Cardiac fibroblast (primary cell): ENCODE measurements at regions not wholly inside any gene's neighbourhood (a gene's known extent, or its start where the extent isn't known, plus 50 kb on each side); places are given as distances from the start of the nearest gene placed in this dataset.

Experiments used
- DNase-seq, 2 donors: peaks; one replicate each; pipeline versions ENCODE4 v3.0.0 to v3.0.0-alpha.2; 2010; ENCODE audit warnings: low read depth in 2 of 2
- H3K4me3 ChIP-seq, 2 donors: replicated peaks in 1 of 2; 1 replicate in 1 of 2; 2 replicates in 1 of 2; pipeline ENCODE4 v1.5.1; 2011; ENCODE audit warnings: low read depth in 2 of 2, low read length in 2 of 2, mild to moderate bottlenecking in 2 of 2, moderate library complexity in 1 of 2
- TF ChIP-seq, protein P1 (sequence below): IDR thresholded peaks from one replicate; pipeline ENCODE4 v1.5.1; 2011; ENCODE audit warnings: low read depth, mild to moderate bottlenecking, low read length, inconsistent platforms

DNA sequence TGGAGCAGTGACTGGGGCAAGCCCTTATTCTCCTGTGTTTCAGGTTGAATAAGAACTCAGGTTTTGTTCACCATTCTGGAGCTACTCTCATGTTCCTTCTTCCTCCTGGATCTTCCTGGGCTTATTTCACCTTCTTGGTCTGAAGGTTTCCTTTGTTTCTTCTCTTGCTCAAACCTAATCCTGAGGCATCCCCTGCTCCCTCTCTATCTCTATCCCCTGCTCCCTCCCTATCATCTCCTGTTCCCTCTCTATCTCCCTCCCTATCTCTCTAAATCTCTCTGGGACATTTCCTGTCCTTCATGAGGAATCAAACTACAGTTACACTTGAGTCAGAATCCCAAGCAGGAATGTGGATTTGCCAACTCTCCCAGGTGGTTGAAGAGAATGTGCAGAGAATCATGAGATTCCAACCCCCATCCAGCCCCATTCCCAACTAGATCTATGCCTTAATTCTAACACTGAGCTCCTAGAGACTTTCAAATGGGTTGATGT lies 134.9 kb upstream of the ZIC3 start:
- TF ChIP-seq, protein P1, sequence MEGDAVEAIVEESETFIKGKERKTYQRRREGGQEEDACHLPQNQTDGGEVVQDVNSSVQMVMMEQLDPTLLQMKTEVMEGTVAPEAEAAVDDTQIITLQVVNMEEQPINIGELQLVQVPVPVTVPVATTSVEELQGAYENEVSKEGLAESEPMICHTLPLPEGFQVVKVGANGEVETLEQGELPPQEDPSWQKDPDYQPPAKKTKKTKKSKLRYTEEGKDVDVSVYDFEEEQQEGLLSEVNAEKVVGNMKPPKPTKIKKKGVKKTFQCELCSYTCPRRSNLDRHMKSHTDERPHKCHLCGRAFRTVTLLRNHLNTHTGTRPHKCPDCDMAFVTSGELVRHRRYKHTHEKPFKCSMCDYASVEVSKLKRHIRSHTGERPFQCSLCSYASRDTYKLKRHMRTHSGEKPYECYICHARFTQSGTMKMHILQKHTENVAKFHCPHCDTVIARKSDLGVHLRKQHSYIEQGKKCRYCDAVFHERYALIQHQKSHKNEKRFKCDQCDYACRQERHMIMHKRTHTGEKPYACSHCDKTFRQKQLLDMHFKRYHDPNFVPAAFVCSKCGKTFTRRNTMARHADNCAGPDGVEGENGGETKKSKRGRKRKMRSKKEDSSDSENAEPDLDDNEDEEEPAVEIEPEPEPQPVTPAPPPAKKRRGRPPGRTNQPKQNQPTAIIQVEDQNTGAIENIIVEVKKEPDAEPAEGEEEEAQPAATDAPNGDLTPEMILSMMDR = no peak
- no peak overlapping the region for H3K4me3 ChIP-seq
- DNase-seq = no peak

DNA sequence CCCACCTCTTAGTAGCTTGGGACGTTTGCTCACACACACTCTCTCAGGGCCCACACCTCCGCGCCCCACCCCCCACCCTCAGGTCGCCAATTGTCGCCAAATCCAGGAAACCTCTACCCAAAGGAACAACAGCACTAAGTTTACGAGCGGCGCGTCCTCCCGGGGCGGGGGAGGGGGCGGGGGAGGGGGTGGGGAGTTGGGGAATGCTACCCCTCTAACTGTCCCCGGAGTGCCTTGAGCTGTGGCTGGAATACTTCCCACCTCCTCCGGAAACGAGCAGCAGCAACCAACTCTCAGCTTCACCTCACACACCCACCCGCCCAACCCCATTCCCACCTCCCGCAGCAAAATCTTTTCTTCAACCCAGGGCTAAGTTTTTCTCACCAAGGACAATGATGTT lies 135.6 kb upstream of the ZIC3 start:
- TF ChIP-seq, protein P1 = no peak
- no peak overlapping the region for H3K4me3 ChIP-seq
- DNase-seq = no peak

DNA sequence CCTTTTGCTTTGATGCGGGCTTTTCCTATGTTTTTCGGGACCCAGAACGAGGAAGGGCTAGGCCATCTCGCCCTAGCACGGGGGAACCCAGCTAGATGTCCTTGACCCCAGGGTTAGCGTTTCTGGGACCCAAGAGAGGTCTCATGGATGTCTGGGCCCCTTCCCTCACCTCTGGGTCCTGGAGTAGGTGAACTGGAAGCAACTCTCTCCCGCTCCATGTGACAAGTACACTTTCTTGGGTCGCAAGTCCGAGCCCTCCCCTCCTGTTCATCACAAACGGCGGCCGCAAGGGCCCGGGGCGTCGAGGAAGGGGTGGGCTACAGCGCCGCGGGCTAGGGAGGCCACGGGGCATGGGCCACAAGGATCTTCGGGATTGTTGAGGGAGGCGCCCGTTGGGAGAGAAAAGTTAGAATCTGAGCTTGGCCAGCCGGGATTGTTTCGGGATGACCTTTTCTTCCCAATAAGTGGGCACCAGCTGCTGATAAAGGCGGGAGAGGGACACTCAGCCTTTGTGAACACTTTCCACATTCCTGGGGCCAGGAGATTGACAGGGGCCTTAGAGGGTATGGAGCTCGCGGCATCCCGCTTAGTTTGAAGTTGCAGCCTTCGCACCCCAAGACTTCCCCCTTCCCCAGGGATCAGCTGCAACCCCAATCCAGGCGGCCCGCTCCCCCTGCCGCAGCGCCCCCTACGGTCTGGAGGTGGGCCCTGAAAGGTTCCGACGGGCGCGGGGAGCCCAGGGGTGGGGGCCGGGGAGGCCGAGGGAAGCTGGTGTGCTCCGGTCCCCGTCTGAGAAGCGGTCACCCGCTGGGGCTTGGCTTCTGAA lies 136.9 kb upstream of the ZIC3 start:
- TF ChIP-seq, protein P1 = no peak
- no peak overlapping the region for H3K4me3 ChIP-seq
- no peak for DNase-seq

DNA sequence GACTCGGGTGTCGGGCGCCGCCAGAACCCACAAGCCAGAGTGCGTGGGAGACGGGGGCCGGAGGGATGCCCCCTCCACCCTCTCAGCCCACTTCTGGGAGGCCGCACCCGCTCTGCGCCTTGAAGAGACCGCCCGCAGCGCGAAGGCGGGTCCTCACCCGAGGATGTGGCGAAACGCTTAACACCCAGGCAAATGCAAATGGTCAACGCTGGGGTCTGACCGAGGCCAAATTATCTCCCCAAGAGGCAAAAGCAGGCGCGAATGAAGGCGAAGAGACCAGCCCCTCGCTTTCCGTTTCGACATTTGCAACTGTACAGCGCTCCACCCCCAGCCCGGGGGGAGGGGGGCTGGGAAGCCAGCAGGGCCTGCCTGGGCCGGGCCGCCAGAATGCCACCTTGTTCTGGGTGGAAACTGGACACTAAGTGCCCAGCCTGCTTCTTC lies 137.7 kb upstream of the ZIC3 start:
- H3K4me3 ChIP-seq = peak overlapping the region; percentile 47 to 51
- TF ChIP-seq, protein P1 = no peak
- no peak for DNase-seq

DNA sequence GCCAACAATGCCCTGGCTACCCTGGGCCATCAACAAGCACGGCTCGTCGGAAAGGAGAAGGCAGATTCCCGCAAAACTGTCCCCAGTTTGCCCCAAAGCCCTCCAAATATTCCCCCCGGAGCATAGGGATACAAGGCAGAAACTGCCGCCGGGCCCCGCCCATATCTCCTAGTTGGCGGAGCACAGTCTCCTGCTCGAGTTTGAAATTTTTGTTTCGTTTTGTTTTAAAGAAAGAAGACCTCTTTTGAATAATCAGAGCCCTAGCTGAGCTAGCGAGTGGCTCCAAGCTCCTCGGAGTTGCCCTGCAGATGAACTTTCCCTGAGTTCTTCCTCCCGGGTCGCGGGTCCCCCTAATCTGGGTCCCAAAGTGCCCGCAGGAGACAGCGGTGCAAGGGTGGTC lies 138.1 kb upstream of the ZIC3 start:
- peak in 1 of 2 donors; percentile 1 for DNase-seq

DNA sequence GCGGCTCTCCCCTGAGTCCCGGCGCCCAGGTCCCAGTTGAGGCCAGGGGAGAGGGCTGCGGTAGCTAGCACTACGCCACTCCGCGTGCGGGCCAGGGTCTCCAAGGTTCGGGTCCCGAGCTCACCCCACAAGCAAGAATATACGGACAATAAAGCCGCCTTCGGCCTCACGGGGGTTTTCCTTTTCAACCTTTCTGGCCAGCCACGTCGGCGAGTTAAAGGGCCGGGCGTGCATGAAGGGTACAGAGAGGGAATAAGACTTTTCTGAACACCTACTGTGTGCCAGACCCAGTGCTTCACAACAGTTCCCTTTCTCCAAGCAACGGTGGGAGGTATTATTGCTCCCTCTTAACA lies 138.5 kb upstream of the ZIC3 start:
- no peak for DNase-seq
- TF ChIP-seq, protein P1 = no peak
- H3K4me3 ChIP-seq = peak overlapping the region; percentile 47 to 51

More for the DNA sequence above, 138.1 kb upstream of the ZIC3 start:
- TF ChIP-seq, protein P1 = no peak
- H3K4me3 ChIP-seq = peak overlapping the region; percentile 47 to 51
